ENCODE measurements at regions not wholly inside any gene's neighbourhood (a gene's known extent, or its start where the extent isn't known, plus 50 kb on each side); places are given as distances from the start of the nearest gene placed in this dataset.

- WGBS (ENCODE audit: extremely low coverage, insufficient read length, low lambda C conversion rate): no CpG with 5 or more reads among the region's 2 CpGs
- no peak overlapping the region for H3K4me3 Mint-ChIP-seq
- Histone ChIP-seq H3K18ac (ENCODE audit: insufficient read length, low read depth, low read length) (no peak overlapping the region), H3K4me2 (ENCODE audit: insufficient read depth, insufficient read length, low read length) (no peak overlapping the region), H3K79me1 (ENCODE audit: insufficient read depth, low read depth, low read length, poor library complexity, severe bottlenecking) (no peaks in the 10 kb centered on the region), H4K5ac (ENCODE audit: insufficient read length, low read depth, low read length) (no peak overlapping the region), H2BK5ac (ENCODE audit: insufficient read length, low read length) (no peak overlapping the region), H3K27ac (ENCODE audit: insufficient read length, low read depth, low read length) (no peak overlapping the region), H2BK20ac (ENCODE audit: low read depth, low read length, poor library complexity, severe bottlenecking) (no peak overlapping the region), H3K9me3 (ENCODE audit: control insufficient read depth, low read depth, low read length) (no peaks in the 10 kb centered on the region), H2BK12ac (ENCODE audit: insufficient read length, low read depth, low read length) (no peak overlapping the region), H2BK120ac (ENCODE audit: low read depth, low read length, poor library complexity, severe bottlenecking) (no peak overlapping the region), H3T11ph (ENCODE audit: low read length) (no peak overlapping the region), H3K4me1 (ENCODE audit: insufficient read depth, low read length) (no peaks in the 10 kb centered on the region), H3K79me2 (ENCODE audit: insufficient read depth, low read length) (no peaks in the 10 kb centered on the region), H4K8ac (replicated peaks; ENCODE audit: insufficient read length, low read depth, low read length) (no peak overlapping the region), H3K56ac (ENCODE audit: insufficient read length, low read depth, low read length) (no peak overlapping the region), H3K23me2 (ENCODE audit: insufficient read length, low read depth, low read length, poor library complexity, severe bottlenecking) (no peaks in the 10 kb centered on the region), H3K14ac (ENCODE audit: insufficient read depth, low read length) (no peak overlapping the region), H2BK15ac (ENCODE audit: low read depth, low read length) (no peak overlapping the region), H4K20me1 (ENCODE audit: control insufficient read depth, insufficient read depth, insufficient read length) (no peaks in the 10 kb centered on the region), H2AK5ac (ENCODE audit: insufficient read length, low read length) (no peak overlapping the region), H3K9ac (ENCODE audit: extremely low read depth, insufficient read length, low read length) (no peak overlapping the region), H4K91ac (ENCODE audit: insufficient read length, low read depth, low read length) (no peak overlapping the region), H2AFZ (ENCODE audit: low read length) (no peak overlapping the region), H3K23ac (ENCODE audit: insufficient read length, low read depth, low read length) (no peak overlapping the region), H3K4ac (ENCODE audit: low read depth, low read length) (no peak overlapping the region), H3K27me3 (ENCODE audit: insufficient read depth, low read length) (no peaks in the 10 kb centered on the region)
- H3K4me1 Mint-ChIP-seq: no peaks in the 10 kb centered on the region
- H3K36me3 Mint-ChIP-seq (ENCODE audit: insufficient read depth in 1 of 3, low read depth in 3 of 3): peaks cover 0 to 3% (median 0%) of the 10 kb centered on the region in 3 experiments; a peak in 3 of 7 replicates
- no peak overlapping the region for H3K27ac Mint-ChIP-seq
- H3K9me3 Mint-ChIP-seq: peaks cover 48 to 58% of the 10 kb centered on the region in 2 experiments
- peaks cover 3% of the 10 kb centered on the region; the same call in 1 of the 2 replicates for H3K27me3 Mint-ChIP-seq (ENCODE audit: low read depth)
- no peak for TF ChIP-seq CTCF (conservative IDR thresholded peaks at IDR 0.05)
- no peak for DNase-seq
These were observed 112.3 kb downstream of the ASB9 start for GRCh38 chrX:15157624-15158023.
